OCI-LY3 (cell line): ENCODE measurements at regions not wholly inside any gene's neighbourhood (a gene's known extent, or its start where the extent isn't known, plus 50 kb on each side); places are given as distances from the start of the nearest gene placed in this dataset.

ENCODE experiments used
- CTCF ChIP-seq: fragments of 200-600, 300-600 bp; sonication (generic); IDR thresholded peaks from 2 replicates; pipeline ENCODE4 v1.5.1; 2014; ENCODE audit warnings: antibody characterized with exemption, low read length, low read depth
- EZH2phosphoT487 ChIP-seq: fragments of 200-600 bp; shearing (Covaris generic); IDR thresholded peaks from 2 replicates; pipeline ENCODE4 v1.6.1; 2018; ENCODE audit warnings: antibody characterized with exemption, mixed run types, low read depth

GRCh38 chr3:177810162-177810623 is 612.9 kb upstream of the TBL1XR1 start:
- no peak for TF ChIP-seq CTCF
- no peak for TF ChIP-seq EZH2phosphoT487
